Breast epithelium (tissue), 3 donors: ENCODE measurements at regions not wholly inside any gene's neighbourhood (a gene's known extent, or its start where the extent isn't known, plus 50 kb on each side); places are given as distances from the start of the nearest gene placed in this dataset.

ENCODE experiments used
- CTCF ChIP-seq, 3 donors: fragments of 450-650 bp; IDR thresholded peaks; one replicate each; pipeline ENCODE4 v1.5.1; 2016 to 2017; ENCODE audit warnings: antibody characterized with exemption in 3 of 3, mild to moderate bottlenecking in 3 of 3, moderate library complexity in 3 of 3
- POLR2A ChIP-seq: fragments of 450-650 bp; IDR thresholded peaks from one replicate; pipeline ENCODE4 v1.6.1; 2016; ENCODE audit warnings: antibody characterized with exemption, mild to moderate bottlenecking, moderate library complexity
- POLR2AphosphoS5 ChIP-seq, 3 donors: sonication (generic); formaldehyde crosslinking; IDR thresholded peaks; one replicate each; pipeline ENCODE4 v1.6.1; 2017; ENCODE audit warnings: antibody characterized with exemption in 3 of 3

DNA sequence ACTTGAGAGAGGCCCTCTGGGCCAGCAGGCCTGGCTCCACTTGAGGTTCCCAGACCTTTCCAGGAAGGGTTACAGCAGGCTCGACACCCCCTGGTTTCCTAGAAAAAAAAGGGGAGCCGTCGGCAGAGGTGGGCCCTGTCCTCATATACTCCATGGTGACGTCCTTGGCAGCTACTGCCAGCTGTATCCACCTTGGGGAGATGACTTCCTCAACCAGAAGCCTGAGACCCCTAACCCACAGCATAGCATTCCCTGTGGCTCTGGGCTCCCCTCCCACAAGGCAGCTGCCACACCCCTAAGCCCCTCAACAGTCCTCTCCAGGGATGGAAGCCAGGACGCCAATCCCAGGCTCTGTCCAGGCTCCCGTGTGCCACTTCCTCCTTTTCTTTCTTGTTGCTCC is 294.8 kb downstream of the CDC5L start:
- TF ChIP-seq CTCF (IDR thresholded peaks at IDR 0.05) (no peak), POLR2AphosphoS5 (IDR thresholded peaks at IDR 0.05) (no peak), POLR2A (no peak)
